GM18870 (cell line): ENCODE measurements at regions not wholly inside any gene's neighbourhood (a gene's known extent, or its start where the extent isn't known, plus 50 kb on each side); places are given as distances from the start of the nearest gene placed in this dataset.

Experiments used
- ATAC-seq: cut with Tn5 transposase; IDR thresholded peaks from one replicate; pipeline ENCODE4 v1.9.1; 2021; ENCODE audit warnings: moderate library complexity; ENCODE audit not compliant: unreplicated experiment

- no peak for ATAC-seq
Measured at GRCh38 chr12:115407723-115408122, 723.7 kb upstream of the TBX3 start.

- no peak for ATAC-seq
Measured at GRCh38 chr12:115407036-115407435, 723.1 kb upstream of the TBX3 start.

- ATAC-seq, result no peak
Measured at GRCh38 chr12:115405471-115405860, 721.5 kb upstream of the TBX3 start.

- no peak for ATAC-seq
Measured at GRCh38 chr12:115404761-115405470, 720.9 kb upstream of the TBX3 start.

- no peak for ATAC-seq
Measured at GRCh38 chr12:115403689-115404088, 719.7 kb upstream of the TBX3 start.

- no peak for ATAC-seq
Measured at GRCh38 chr12:115403253-115403652, 719.3 kb upstream of the TBX3 start.

- no peak for ATAC-seq
Measured at GRCh38 chr12:115402443-115403180, 718.6 kb upstream of the TBX3 start.

GRCh38 chr12:115401761-115402160 lies 717.8 kb upstream of the TBX3 start:
- no peak for ATAC-seq

GRCh38 chr12:115400011-115400410 lies 716.0 kb upstream of the TBX3 start:
- no peak for ATAC-seq

GRCh38 chr12:115398311-115398781 lies 714.4 kb upstream of the TBX3 start:
- ATAC-seq, result no peak

- ATAC-seq, result no peak
Measured at GRCh38 chr12:115396567-115396966, 712.6 kb upstream of the TBX3 start.

GRCh38 chr12:115394496-115395220 lies 710.7 kb upstream of the TBX3 start:
- ATAC-seq, result no peak

- no peak for ATAC-seq
Measured at GRCh38 chr12:115388139-115388538, 704.2 kb upstream of the TBX3 start.

- ATAC-seq, result no peak
Measured at GRCh38 chr12:115387467-115387901, 703.5 kb upstream of the TBX3 start.

GRCh38 chr12:115386946-115387345 lies 703.0 kb upstream of the TBX3 start:
- ATAC-seq, result no peak

GRCh38 chr12:115385141-115385540 lies 701.2 kb upstream of the TBX3 start:
- ATAC-seq, result no peak

- no peak for ATAC-seq
Measured at GRCh38 chr12:115384391-115384790, 700.4 kb upstream of the TBX3 start.

- ATAC-seq, result no peak
Measured at GRCh38 chr12:115383668-115384067, 699.7 kb upstream of the TBX3 start.

GRCh38 chr12:115382681-115383080 lies 698.7 kb upstream of the TBX3 start:
- no peak for ATAC-seq

GRCh38 chr12:115380546-115381120 lies 696.7 kb upstream of the TBX3 start:
- no peak for ATAC-seq

GRCh38 chr12:115378291-115378690 lies 694.3 kb upstream of the TBX3 start:
- no peak for ATAC-seq
